CD14-positive monocyte (primary cell): ENCODE measurements at regions not wholly inside any gene's neighbourhood (a gene's known extent, or its start where the extent isn't known, plus 50 kb on each side); places are given as distances from the start of the nearest gene placed in this dataset.

Experiments used
- DNase-seq, 3 donors: peaks; one replicate each; pipeline ENCODE4 v3.0.0-alpha.2; 2011 to 2022
- H2AFZ ChIP-seq: 2 replicates; pipeline ENCODE4 v1.6.0; 2012; ENCODE audit warnings: mild to moderate bottlenecking, low read depth, low read length, inconsistent platforms; ENCODE audit not compliant: insufficient read depth, poor library complexity, severe bottlenecking
- H3K27ac ChIP-seq, 2 donors: 1 replicate in 1 of 2; 2 replicates in 1 of 2; pipeline ENCODE4 v1.5.1; 2012 to 2013; ENCODE audit warnings: low read length in 2 of 2, control low read depth in 1 of 2, inconsistent platforms in 1 of 2, low read depth in 1 of 2, mild to moderate bottlenecking in 1 of 2
- H3K27me3 ChIP-seq, 2 donors: one replicate each; pipeline versions ENCODE4 v1.6.0 to v1.6.1; 2011 to 2013; ENCODE audit warnings: low read length in 2 of 2; ENCODE audit not compliant: control insufficient read depth in 2 of 2, insufficient read depth in 2 of 2
- H3K36me3 ChIP-seq, 2 donors: replicated peaks in 1 of 2; 1 replicate in 1 of 2; 2 replicates in 1 of 2; pipeline versions ENCODE4 v1.5.1 to v1.6.1; 2012 to 2013; ENCODE audit warnings: low read length in 2 of 2, control low read depth in 1 of 2, inconsistent platforms in 1 of 2, mild to moderate bottlenecking in 1 of 2; ENCODE audit not compliant: insufficient read depth in 2 of 2, control insufficient read depth in 1 of 2
- H3K4me1 ChIP-seq, 2 donors: 1 replicate in 1 of 2; 2 replicates in 1 of 2; pipeline versions ENCODE4 v1.5.1 to v1.6.1; 2012 to 2013; ENCODE audit warnings: low read length in 2 of 2, control low read depth in 1 of 2, inconsistent platforms in 1 of 2, mild to moderate bottlenecking in 1 of 2, moderate library complexity in 1 of 2; ENCODE audit not compliant: insufficient read depth in 2 of 2, control insufficient read depth in 1 of 2
- H3K4me2 ChIP-seq: replicated peaks from 2 replicates; pipeline ENCODE3; 2012; ENCODE audit warnings: low read length, moderate library complexity, mild to moderate bottlenecking; ENCODE audit not compliant: poor library complexity, severe bottlenecking; ENCODE audit errors: extremely low read depth
- H3K4me3 ChIP-seq, 3 experiments: fragments of 200-600 bp in 1 of 3; sonication (generic) in 1 of 3; replicated peaks in 1 of 3; 1 replicate in 2 of 3; 2 replicates in 1 of 3; pipeline ENCODE4 v1.5.1; 2011 to 2013; ENCODE audit warnings: low read length in 3 of 3, mild to moderate bottlenecking in 3 of 3, control low read depth in 2 of 3, low read depth in 2 of 3, inconsistent platforms in 1 of 3, moderate library complexity in 1 of 3
- H3K79me2 ChIP-seq: 2 replicates; pipeline ENCODE4 v1.6.0; 2012; ENCODE audit warnings: mild to moderate bottlenecking, control low read depth, inconsistent platforms, low read length, moderate library complexity; ENCODE audit not compliant: insufficient read depth
- H3K9ac ChIP-seq: 2 replicates; pipeline ENCODE4 v1.6.0; 2017; ENCODE audit warnings: low read length, mild to moderate bottlenecking; ENCODE audit not compliant: insufficient read depth, poor library complexity, severe bottlenecking
- H3K9me3 ChIP-seq, 2 donors: replicated peaks in 1 of 2; 1 replicate in 1 of 2; 2 replicates in 1 of 2; pipeline versions ENCODE4 v1.5.1 to v1.6.1; 2012 to 2013; ENCODE audit warnings: low read length in 2 of 2, control low read depth in 1 of 2; ENCODE audit not compliant: control insufficient read depth in 1 of 2, insufficient read depth in 1 of 2
- H4K20me1 ChIP-seq: 2 replicates; pipeline ENCODE4 v1.6.0; 2012; ENCODE audit warnings: mild to moderate bottlenecking, low read length, control low read depth, moderate library complexity; ENCODE audit not compliant: insufficient read depth
- H3K27ac Mint-ChIP-seq, 7 donors: one replicate each; pipeline ENCODE4 v1.8.0; 2020; ENCODE audit warnings: mild to moderate bottlenecking in 7 of 7, mixed read lengths in 7 of 7, moderate library complexity in 6 of 7, inconsistent platforms in 2 of 7
- H3K27me3 Mint-ChIP-seq, 3 donors: one replicate each; pipeline ENCODE4 v1.8.0; 2021 to 2022; ENCODE audit warnings: low read depth in 3 of 3, mild to moderate bottlenecking in 3 of 3, mixed read lengths in 3 of 3, moderate library complexity in 3 of 3, inconsistent platforms in 1 of 3
- H3K36me3 Mint-ChIP-seq, 2 donors: one replicate each; pipeline ENCODE4 v1.8.0; 2020; ENCODE audit warnings: mixed read lengths in 2 of 2, inconsistent platforms in 1 of 2, mild to moderate bottlenecking in 1 of 2
- H3K4me1 Mint-ChIP-seq: one replicate; pipeline ENCODE4 v1.8.0; 2020; ENCODE audit warnings: mild to moderate bottlenecking, mixed read lengths
- H3K4me3 Mint-ChIP-seq, 2 donors: one replicate each; pipeline ENCODE4 v1.8.0; 2020; ENCODE audit warnings: mild to moderate bottlenecking in 2 of 2, mixed read lengths in 2 of 2, moderate library complexity in 1 of 2
- H3K9me3 Mint-ChIP-seq, 7 donors: one replicate each; pipeline ENCODE4 v1.8.0; 2020 to 2022; ENCODE audit warnings: mixed read lengths in 7 of 7, mild to moderate bottlenecking in 6 of 7, moderate library complexity in 6 of 7, inconsistent platforms in 2 of 7
- WGBS: methylation state at CpG from one replicate; pipeline ENCODE4 v1.1.5; 2013; ENCODE audit warnings: missing lambda C conversion rate; ENCODE audit not compliant: insufficient coverage; 5-methylcytosine and 5-hydroxymethylcytosine counted together
- intact Hi-C, 2 donors: fragments of 100-400 bp; cut with micrococcal nuclease; formaldehyde crosslinking; loops; one replicate each; pipeline versions ENCODE4 v1.15.0 to v1.15.1; 2023
- TF ChIP-seq, protein P1 (sequence below): fragments of 200-600 bp; IDR thresholded peaks from one replicate; pipeline ENCODE4 v1.8.0; 2022; ENCODE audit warnings: antibody characterized with exemption, mild to moderate bottlenecking

DNA sequence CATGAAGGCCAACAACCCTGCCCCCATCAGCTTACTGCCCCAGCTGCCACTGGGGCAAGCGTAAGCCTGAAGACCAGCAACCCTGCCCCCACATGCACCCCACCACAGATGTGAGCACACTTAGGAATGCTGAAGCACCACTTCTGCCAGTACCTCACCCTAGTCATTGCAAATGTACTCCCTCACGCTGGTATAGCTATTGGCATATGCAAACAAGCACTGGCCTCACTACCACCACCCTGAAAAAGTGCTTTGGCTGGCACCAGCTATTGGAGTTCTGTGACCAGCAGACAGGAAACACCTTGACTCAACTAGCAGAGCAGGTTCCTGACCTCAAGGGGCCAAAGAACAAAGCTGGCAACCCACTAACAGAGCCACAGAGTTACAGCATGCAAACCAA, 534.4 kb upstream of the POU3F4 start:
- TF ChIP-seq, protein P1, sequence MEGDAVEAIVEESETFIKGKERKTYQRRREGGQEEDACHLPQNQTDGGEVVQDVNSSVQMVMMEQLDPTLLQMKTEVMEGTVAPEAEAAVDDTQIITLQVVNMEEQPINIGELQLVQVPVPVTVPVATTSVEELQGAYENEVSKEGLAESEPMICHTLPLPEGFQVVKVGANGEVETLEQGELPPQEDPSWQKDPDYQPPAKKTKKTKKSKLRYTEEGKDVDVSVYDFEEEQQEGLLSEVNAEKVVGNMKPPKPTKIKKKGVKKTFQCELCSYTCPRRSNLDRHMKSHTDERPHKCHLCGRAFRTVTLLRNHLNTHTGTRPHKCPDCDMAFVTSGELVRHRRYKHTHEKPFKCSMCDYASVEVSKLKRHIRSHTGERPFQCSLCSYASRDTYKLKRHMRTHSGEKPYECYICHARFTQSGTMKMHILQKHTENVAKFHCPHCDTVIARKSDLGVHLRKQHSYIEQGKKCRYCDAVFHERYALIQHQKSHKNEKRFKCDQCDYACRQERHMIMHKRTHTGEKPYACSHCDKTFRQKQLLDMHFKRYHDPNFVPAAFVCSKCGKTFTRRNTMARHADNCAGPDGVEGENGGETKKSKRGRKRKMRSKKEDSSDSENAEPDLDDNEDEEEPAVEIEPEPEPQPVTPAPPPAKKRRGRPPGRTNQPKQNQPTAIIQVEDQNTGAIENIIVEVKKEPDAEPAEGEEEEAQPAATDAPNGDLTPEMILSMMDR = no peak
- peak overlapping the region in 2 of 7 donors; percentile 1 to 28 for H3K27ac Mint-ChIP-seq
- H3K9me3 Mint-ChIP-seq = peaks cover 0 to 8% (median 0%) of the 10 kb centered on the region in 7 donors
- no peak for DNase-seq
- Histone ChIP-seq H2AFZ (no peak overlapping the region), H3K36me3 (no peaks in the 10 kb centered on the region), H3K4me1 (no peaks in the 10 kb centered on the region), H3K4me3 (no peak overlapping the region), H4K20me1 (no peaks in the 10 kb centered on the region), H3K9ac (no peak overlapping the region), H3K9me3 (no peaks in the 10 kb centered on the region), H3K4me2 (no peak overlapping the region), H3K27ac (no peak overlapping the region), H3K27me3 (no peaks in the 10 kb centered on the region), H3K79me2 (no peaks in the 10 kb centered on the region)
- H3K4me3 Mint-ChIP-seq = no peak overlapping the region
- H3K4me1 Mint-ChIP-seq = no peaks in the 10 kb centered on the region
- 40% methylated on average over 2 of the region's 2 CpGs for WGBS
- H3K27me3 Mint-ChIP-seq = no peaks in the 10 kb centered on the region
- intact Hi-C loops = no loop called here
- no peaks in the 10 kb centered on the region for H3K36me3 Mint-ChIP-seq

DNA sequence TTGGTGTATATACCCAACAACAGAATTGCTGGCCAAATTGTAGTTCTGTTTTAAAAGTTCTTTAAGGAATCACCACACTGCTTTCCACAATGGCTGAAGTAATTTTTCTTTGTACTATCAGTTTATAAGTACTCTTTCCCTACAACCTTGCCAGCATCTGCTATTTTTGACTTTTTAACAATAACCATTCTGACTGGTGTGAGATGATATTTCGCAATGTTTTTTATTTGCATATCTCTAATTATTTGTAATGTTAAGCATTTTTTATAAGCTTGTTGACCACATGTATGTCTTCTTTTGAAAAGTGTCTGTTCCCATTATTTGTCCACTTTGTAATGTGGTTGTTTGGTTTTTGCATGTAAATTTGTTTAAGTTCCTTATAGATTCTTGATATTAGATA, 509.9 kb upstream of the POU3F4 start:
- Histone ChIP-seq H4K20me1 (no peaks in the 10 kb centered on the region), H3K4me1 (no peaks in the 10 kb centered on the region), H3K4me3 (no peak overlapping the region), H3K36me3 (no peaks in the 10 kb centered on the region), H3K9ac (no peak overlapping the region), H3K79me2 (no peaks in the 10 kb centered on the region), H3K27me3 (no peaks in the 10 kb centered on the region), H3K4me2 (no peak overlapping the region), H3K9me3 (no peaks in the 10 kb centered on the region), H3K27ac (no peak overlapping the region), H2AFZ (no peak overlapping the region)
- Mint-ChIP-seq H3K9me3 (peaks cover 0 to 13% (median 4%) of the 10 kb centered on the region in 7 donors), H3K36me3 (no peaks in the 10 kb centered on the region), H3K27ac (no peak overlapping the region), H3K4me1 (no peaks in the 10 kb centered on the region), H3K27me3 (no peaks in the 10 kb centered on the region), H3K4me3 (no peak overlapping the region)
- intact Hi-C loops = no loop called here
- no CpG with 5 or more reads among the region's 1 CpG for WGBS
- DNase-seq = no peak
- TF ChIP-seq, protein P1 = no peak
